AG09309 (cell line): ENCODE measurements at regions not wholly inside any gene's neighbourhood (a gene's known extent, or its start where the extent isn't known, plus 50 kb on each side); places are given as distances from the start of the nearest gene placed in this dataset.
"Not testable (repeated sequence)": the region's sequence is repeated elsewhere in the genome, so short reads cannot be mapped to it uniquely, and the experiment has no call there.

Source experiments
- DNase-seq: peaks from one replicate; pipeline ENCODE4 v3.0.0-alpha.2; 2010; ENCODE audit warnings: low read depth
- H3K4me3 ChIP-seq: 2 replicates; pipeline ENCODE4 v1.5.1; 2011; ENCODE audit warnings: mild to moderate bottlenecking, low read depth, low read length, moderate library complexity; ENCODE audit not compliant: control insufficient read depth
- TF ChIP-seq, protein P1 (sequence below): IDR thresholded peaks from 2 replicates; pipeline ENCODE4 v1.5.1; 2011; ENCODE audit warnings: mild to moderate bottlenecking, low read depth, low read length, inconsistent platforms; ENCODE audit not compliant: insufficient read depth, control insufficient read depth; ENCODE audit errors: missing control alignments

- TF ChIP-seq, protein P1, sequence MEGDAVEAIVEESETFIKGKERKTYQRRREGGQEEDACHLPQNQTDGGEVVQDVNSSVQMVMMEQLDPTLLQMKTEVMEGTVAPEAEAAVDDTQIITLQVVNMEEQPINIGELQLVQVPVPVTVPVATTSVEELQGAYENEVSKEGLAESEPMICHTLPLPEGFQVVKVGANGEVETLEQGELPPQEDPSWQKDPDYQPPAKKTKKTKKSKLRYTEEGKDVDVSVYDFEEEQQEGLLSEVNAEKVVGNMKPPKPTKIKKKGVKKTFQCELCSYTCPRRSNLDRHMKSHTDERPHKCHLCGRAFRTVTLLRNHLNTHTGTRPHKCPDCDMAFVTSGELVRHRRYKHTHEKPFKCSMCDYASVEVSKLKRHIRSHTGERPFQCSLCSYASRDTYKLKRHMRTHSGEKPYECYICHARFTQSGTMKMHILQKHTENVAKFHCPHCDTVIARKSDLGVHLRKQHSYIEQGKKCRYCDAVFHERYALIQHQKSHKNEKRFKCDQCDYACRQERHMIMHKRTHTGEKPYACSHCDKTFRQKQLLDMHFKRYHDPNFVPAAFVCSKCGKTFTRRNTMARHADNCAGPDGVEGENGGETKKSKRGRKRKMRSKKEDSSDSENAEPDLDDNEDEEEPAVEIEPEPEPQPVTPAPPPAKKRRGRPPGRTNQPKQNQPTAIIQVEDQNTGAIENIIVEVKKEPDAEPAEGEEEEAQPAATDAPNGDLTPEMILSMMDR = peak; percentile 15
- no peak for DNase-seq
- no peak overlapping the region for H3K4me3 ChIP-seq
Measured at GRCh38 chr10:71912431-71912830, 51.8 kb upstream of the CHST3 start.

GRCh38 chr10:71911296-71911953 is 52.8 kb upstream of the CHST3 start:
- no peak overlapping the region for H3K4me3 ChIP-seq
- TF ChIP-seq, protein P1 = no peak
- DNase-seq = no peak

- H3K4me3 ChIP-seq = no peak overlapping the region
- TF ChIP-seq, protein P1 = no peak
- no peak for DNase-seq
Measured at GRCh38 chr10:71909399-71910083, 54.7 kb upstream of the CHST3 start.

DNA sequence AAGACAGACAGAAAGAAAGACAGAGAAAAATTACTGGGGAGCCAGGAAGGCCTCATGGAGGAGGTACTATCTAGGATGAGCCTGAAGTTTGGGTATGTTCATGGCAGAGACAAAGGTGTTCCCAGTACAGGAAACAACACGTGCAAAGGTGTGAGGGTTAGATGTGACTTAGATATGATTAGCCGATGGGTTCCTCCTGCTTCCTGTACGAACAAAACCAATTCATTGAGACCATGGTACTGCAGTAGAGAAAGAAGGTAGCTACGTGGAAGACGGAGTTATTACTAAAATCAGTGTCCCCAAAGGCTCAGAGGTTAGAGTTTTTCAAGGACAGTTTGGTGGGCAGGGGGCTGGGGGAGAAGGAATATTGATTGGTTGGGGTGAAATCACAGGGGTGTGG is 55.2 kb upstream of the CHST3 start:
- no peak for DNase-seq
- no peak overlapping the region for H3K4me3 ChIP-seq
- TF ChIP-seq, protein P1 = no peak

DNA sequence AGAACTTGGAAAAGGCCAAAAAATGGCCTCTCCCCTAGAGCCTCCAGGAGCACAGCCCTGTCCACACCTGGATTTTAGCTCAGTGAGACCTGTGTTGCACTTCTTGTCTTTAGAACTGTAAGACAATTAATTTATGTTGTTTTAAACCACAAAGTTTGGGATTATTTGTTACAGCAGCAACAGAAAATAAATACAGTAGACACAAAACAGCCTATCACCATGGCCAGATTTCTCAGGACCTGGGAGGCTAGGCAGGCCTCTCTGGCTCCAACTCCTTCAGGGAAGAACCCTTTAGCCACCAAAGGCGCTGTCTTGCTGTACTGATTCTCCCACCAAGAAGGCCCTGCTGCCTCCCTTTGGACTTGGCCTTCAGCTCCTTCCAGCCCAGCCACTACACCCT is 54.1 kb upstream of the PSAP start:
- DNase-seq = no peak
- H3K4me3 ChIP-seq = no peak overlapping the region
- TF ChIP-seq, protein P1 = no peak

DNA sequence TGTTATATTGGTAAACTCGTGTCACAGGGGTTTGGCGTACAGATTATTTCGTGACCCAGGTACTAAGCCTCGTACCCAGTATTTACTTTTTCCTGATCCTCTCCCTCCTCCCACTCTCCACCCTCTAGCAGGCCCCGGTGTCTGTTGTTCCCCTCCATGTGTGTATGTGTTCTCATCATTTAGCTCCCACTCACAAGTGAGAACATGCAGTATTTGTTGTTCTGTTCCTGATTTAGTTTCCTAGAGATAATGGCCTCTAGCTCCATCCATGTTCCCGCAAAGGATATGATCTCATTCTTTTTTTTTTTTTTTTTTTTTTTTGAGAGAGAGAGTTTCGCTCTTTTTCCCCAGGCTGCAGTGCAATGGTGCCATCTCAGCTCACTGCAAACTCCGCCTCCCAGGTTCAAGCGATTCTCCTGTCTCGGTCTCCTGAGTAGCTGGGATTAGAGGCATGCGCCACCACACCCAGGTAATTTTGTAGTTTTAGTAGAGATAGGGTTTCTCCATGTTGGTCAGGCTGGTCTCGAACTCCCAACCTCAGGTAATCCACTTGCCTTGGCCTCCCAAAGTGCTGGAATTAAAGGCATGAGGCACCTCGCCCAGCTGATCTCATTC is 52.7 kb upstream of the PSAP start:
- not testable (repeated sequence) for H3K4me3 ChIP-seq, DNase-seq

DNA sequence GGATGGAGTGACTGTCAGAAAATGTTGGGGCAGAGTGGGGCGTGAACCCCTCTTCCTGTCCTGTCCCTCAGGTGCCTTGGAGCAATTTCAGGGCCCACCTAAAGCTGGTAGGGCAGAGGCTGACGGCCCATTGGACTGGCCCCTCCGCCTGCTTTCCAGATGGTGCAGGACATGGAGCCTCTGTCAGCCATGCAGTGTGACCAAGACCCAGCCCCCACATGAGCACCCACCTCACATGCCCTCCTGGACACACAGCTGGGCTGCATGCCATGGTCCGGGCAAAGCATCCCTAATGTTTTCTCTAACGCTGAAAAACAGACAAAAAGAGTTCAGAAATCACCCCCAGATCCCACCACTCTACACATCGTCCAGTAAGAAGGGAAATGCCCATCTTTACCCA is 51.3 kb upstream of the PSAP start:
- no peak for DNase-seq
- H3K4me3 ChIP-seq = no peak overlapping the region
- TF ChIP-seq, protein P1 = no peak
